SK-N-SH (cell line): ENCODE measurements at regions not wholly inside any gene's neighbourhood (a gene's known extent, or its start where the extent isn't known, plus 50 kb on each side); places are given as distances from the start of the nearest gene placed in this dataset.

Experiments used
- CTCF ChIA-PET: fragments of 300-600, 350-600 bp; formaldehyde crosslinking; extraction: SDS; loops from one replicate; lab custom pipeline; 2021; lab: Yijun Ruan, JAX
- POLR2A ChIA-PET: fragments of 350-600 bp; sonication (Branson Sonifier 250); formaldehyde crosslinking; extraction: SDS; loops from one replicate; lab custom pipeline; 2020; ENCODE audit warnings: antibody characterized with exemption, inconsistent platforms; lab: Yijun Ruan, JAX
- DNase-seq: peaks from one replicate; pipeline ENCODE4 v3.0.0; 2012
- H2AFZ ChIP-seq: fragments of 200-600 bp; sonication (generic); 2 replicates; pipeline ENCODE4 v1.8.1; 2016; ENCODE audit warnings: antibody characterized with exemption, mild to moderate bottlenecking, low read depth
- H3F3A ChIP-seq: fragments of 200-600 bp; sonication (generic); replicated peaks from 2 replicates; pipeline ENCODE3; 2016; ENCODE audit warnings: antibody characterized with exemption, mild to moderate bottlenecking; ENCODE audit not compliant: insufficient read depth
- H3K27ac ChIP-seq, 2 experiments: fragments of 200-500 bp in 1 of 2; fragments of 200-600 bp in 1 of 2; sonication (Bioruptor generic) in 1 of 2; sonication (generic), shearing (Covaris generic) in 1 of 2; 2 replicates each; pipeline versions ENCODE4 v1.5.1 to v1.6.1; 2014 to 2016; ENCODE audit warnings: low read depth in 2 of 2, inconsistent platforms in 1 of 2, low read length in 1 of 2, mild to moderate bottlenecking in 1 of 2, mixed read lengths in 1 of 2
- H3K27me3 ChIP-seq: fragments of 200-600 bp; sonication (generic), shearing (Covaris generic); 2 replicates; pipeline ENCODE4 v1.6.1; 2016; ENCODE audit warnings: mixed run types; ENCODE audit not compliant: insufficient read depth
- H3K36me3 ChIP-seq, 2 experiments: fragments of 200-500 bp in 1 of 2; fragments of 200-600 bp in 1 of 2; sonication (Bioruptor generic) in 1 of 2; sonication (generic) in 1 of 2; replicated peaks in 1 of 2; 2 replicates each; pipeline versions ENCODE3 to v1.5.1; 2014 to 2016; ENCODE audit warnings: low read length in 1 of 2, mild to moderate bottlenecking in 1 of 2; ENCODE audit not compliant: insufficient read depth in 2 of 2, control insufficient read depth in 1 of 2
- H3K4me1 ChIP-seq, 2 experiments: fragments of 200-500 bp in 1 of 2; fragments of 200-600 bp in 1 of 2; sonication (Bioruptor generic) in 1 of 2; sonication (generic), shearing (Covaris generic) in 1 of 2; 2 replicates each; pipeline versions ENCODE4 v1.5.1 to v1.6.1; 2014 to 2016; ENCODE audit warnings: low read depth in 1 of 2, low read length in 1 of 2, mixed run types in 1 of 2; ENCODE audit not compliant: insufficient read depth in 2 of 2, control insufficient read depth in 1 of 2
- H3K4me2 ChIP-seq: fragments of 200-600 bp; sonication (generic), shearing (Covaris generic); 2 replicates; pipeline ENCODE4 v1.6.1; 2017; ENCODE audit warnings: mixed run types
- H3K4me3 ChIP-seq, 2 experiments: fragments of 200-500 bp in 1 of 2; fragments of 200-600 bp in 1 of 2; sonication (Bioruptor generic) in 1 of 2; sonication (generic), shearing (Covaris generic) in 1 of 2; 2 replicates each; pipeline versions ENCODE4 v1.5.1 to v1.8.1; 2014 to 2016; ENCODE audit warnings: low read depth in 2 of 2, inconsistent platforms in 1 of 2, low read length in 1 of 2, mild to moderate bottlenecking in 1 of 2, mixed read lengths in 1 of 2, moderate library complexity in 1 of 2
- H3K79me2 ChIP-seq: fragments of 200-600 bp; sonication (generic); 2 replicates; pipeline ENCODE4 v1.8.1; 2017; ENCODE audit warnings: mild to moderate bottlenecking; ENCODE audit not compliant: insufficient read depth
- H3K9ac ChIP-seq: fragments of 200-600 bp; sonication (generic); 2 replicates; pipeline ENCODE4 v1.6.1; 2017; ENCODE audit warnings: mixed run types
- H3K9me2 ChIP-seq: fragments of 200-600 bp; sonication (generic); 2 replicates; pipeline ENCODE4 v1.6.1; 2017; ENCODE audit warnings: mixed run types
- H3K9me3 ChIP-seq: fragments of 200-600 bp; sonication (generic); 2 replicates; pipeline ENCODE4 v1.6.1; 2017; ENCODE audit warnings: mixed run types, mild to moderate bottlenecking, moderate library complexity
- H4K20me1 ChIP-seq: fragments of 200-600 bp; sonication (generic); 2 replicates; pipeline ENCODE4 v1.6.1; 2017; ENCODE audit warnings: mild to moderate bottlenecking, mixed run types; ENCODE audit not compliant: insufficient read depth
- ELF1 ChIP-seq: IDR thresholded peaks from 2 replicates; pipeline ENCODE4 v1.4.0; 2012
- FOXJ3 ChIP-seq: sonication (generic); formaldehyde crosslinking; IDR thresholded peaks from 2 replicates; pipeline ENCODE4 v1.5.1; 2020; ENCODE audit warnings: mild to moderate bottlenecking, missing genetic modification reagents
- FOXM1 ChIP-seq: IDR thresholded peaks from 2 replicates; pipeline ENCODE4 v1.4.0; 2012; ENCODE audit warnings: low read depth, mild to moderate bottlenecking
- GABPA ChIP-seq: IDR thresholded peaks from 2 replicates; pipeline ENCODE4 v1.4.0; 2012; ENCODE audit warnings: low read depth, mild to moderate bottlenecking
- JUND ChIP-seq: IDR thresholded peaks from 2 replicates; pipeline ENCODE4 v1.4.0; 2012
- MEF2A ChIP-seq: IDR thresholded peaks from 2 replicates; pipeline ENCODE4 v1.4.0; 2012; ENCODE audit warnings: low read depth, borderline replicate concordance
- MXI1 ChIP-seq: IDR thresholded peaks from 2 replicates; pipeline ENCODE4 v1.6.1; 2012; ENCODE audit warnings: mild to moderate bottlenecking, low read depth, low read length, improper control_type of control experiment
- NFIC ChIP-seq: IDR thresholded peaks from 2 replicates; pipeline ENCODE4 v1.4.0; 2012; ENCODE audit warnings: borderline replicate concordance
- NRF1 ChIP-seq: IDR thresholded peaks from 2 replicates; pipeline ENCODE4 v1.6.1; 2012; ENCODE audit warnings: low read depth, mild to moderate bottlenecking, low read length
- POLR2AphosphoS5 ChIP-seq: IDR thresholded peaks from 2 replicates; pipeline ENCODE4 v1.6.1; 2012; ENCODE audit warnings: low read depth, low read length
- RCOR1 ChIP-seq: fragments of 150-350 bp; IDR thresholded peaks from 2 replicates; pipeline ENCODE4 v1.6.1; 2017; ENCODE audit warnings: antibody characterized with exemption, low read length
- RFX5 ChIP-seq: IDR thresholded peaks from 2 replicates; pipeline ENCODE4 v1.6.1; 2012; ENCODE audit warnings: mild to moderate bottlenecking, improper control_type of control experiment, low read length
- RXRA ChIP-seq: IDR thresholded peaks from 2 replicates; pipeline ENCODE4 v1.4.0; 2012; ENCODE audit warnings: low read depth, mild to moderate bottlenecking, borderline replicate concordance
- TAF1 ChIP-seq: IDR thresholded peaks from 2 replicates; pipeline ENCODE4 v1.6.1; 2012; ENCODE audit warnings: low read depth, mild to moderate bottlenecking, low read length, moderate library complexity, borderline replicate concordance
- TCF12 ChIP-seq: IDR thresholded peaks from 2 replicates; pipeline ENCODE4 v1.4.0; 2012
- TEAD4 ChIP-seq: IDR thresholded peaks from 2 replicates; pipeline ENCODE4 v1.4.0; 2012; ENCODE audit warnings: mild to moderate bottlenecking, borderline replicate concordance; ENCODE audit not compliant: insufficient read depth
- YY1 ChIP-seq: IDR thresholded peaks from 2 replicates; pipeline ENCODE4 v1.4.0; 2012; ENCODE audit warnings: low read depth, mild to moderate bottlenecking
- TF ChIP-seq, protein P1 (sequence below): IDR thresholded peaks from 2 replicates; pipeline ENCODE4 v1.4.0; 2012; ENCODE audit warnings: low read depth
- TF ChIP-seq, protein P2 (sequence below): fragments of 150-350 bp; IDR thresholded peaks from 2 replicates; pipeline ENCODE4 v1.6.1; 2017; ENCODE audit warnings: antibody characterized with exemption, low read length, low read depth, borderline replicate concordance
- TF ChIP-seq, protein P3 (sequence below): IDR thresholded peaks from 2 replicates; pipeline ENCODE4 v1.4.0; 2012; ENCODE audit warnings: low read depth, borderline replicate concordance
- TF ChIP-seq, protein P4 (sequence below): fragments of 150-350 bp; IDR thresholded peaks from 2 replicates; pipeline ENCODE4 v1.6.1; 2016; ENCODE audit warnings: mild to moderate bottlenecking, low read depth, low read length

DNA sequence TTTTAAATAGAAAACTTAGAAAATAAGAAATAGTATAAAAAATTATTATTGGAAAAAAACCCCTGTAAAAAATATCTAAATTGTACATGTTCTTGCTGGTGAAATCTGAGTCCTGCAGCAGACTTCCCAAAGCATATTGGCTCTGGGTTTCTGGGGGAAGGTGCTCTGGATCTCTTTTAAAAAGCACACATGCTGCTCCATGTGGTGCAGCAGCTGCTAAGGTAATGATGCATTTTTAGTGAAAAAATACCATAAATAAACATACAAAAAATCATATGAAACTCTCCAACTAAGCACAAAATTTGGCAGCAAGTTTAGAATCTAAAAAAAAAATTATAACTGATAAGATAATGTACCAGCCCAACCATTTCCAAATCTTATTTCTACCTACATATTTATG lies 216.5 kb downstream of the GPD2 start:
- no peaks in the 10 kb centered on the region for H3K79me2 ChIP-seq
- ChIA-PET POLR2A (no interaction called here), CTCF (interaction anchor here (0.7 kb wide), 1 partner anchor 126 kb away, joined by 3 read pairs; no protein-coding TSS in a partner anchor)
- H3K27me3 ChIP-seq = no peaks in the 10 kb centered on the region
- no peak overlapping the region for H3K4me3 ChIP-seq
- no peak for DNase-seq
- H3F3A ChIP-seq = no peaks in the 10 kb centered on the region
- no peaks in the 10 kb centered on the region for H4K20me1 ChIP-seq
- H3K36me3 ChIP-seq = no peaks in the 10 kb centered on the region
- TF ChIP-seq, protein P1, sequence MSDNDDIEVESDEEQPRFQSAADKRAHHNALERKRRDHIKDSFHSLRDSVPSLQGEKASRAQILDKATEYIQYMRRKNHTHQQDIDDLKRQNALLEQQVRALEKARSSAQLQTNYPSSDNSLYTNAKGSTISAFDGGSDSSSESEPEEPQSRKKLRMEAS = no peak
- TF ChIP-seq RFX5 = no peak
- TF ChIP-seq, protein P2, sequence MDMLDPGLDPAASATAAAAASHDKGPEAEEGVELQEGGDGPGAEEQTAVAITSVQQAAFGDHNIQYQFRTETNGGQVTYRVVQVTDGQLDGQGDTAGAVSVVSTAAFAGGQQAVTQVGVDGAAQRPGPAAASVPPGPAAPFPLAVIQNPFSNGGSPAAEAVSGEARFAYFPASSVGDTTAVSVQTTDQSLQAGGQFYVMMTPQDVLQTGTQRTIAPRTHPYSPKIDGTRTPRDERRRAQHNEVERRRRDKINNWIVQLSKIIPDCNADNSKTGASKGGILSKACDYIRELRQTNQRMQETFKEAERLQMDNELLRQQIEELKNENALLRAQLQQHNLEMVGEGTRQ = no peak
- TF ChIP-seq TCF12 = no peak
- TF ChIP-seq MEF2A = no peak
- no peak for TF ChIP-seq FOXM1
- TF ChIP-seq ELF1 = no peak
- no peak for TF ChIP-seq MXI1
- TF ChIP-seq, protein P3, sequence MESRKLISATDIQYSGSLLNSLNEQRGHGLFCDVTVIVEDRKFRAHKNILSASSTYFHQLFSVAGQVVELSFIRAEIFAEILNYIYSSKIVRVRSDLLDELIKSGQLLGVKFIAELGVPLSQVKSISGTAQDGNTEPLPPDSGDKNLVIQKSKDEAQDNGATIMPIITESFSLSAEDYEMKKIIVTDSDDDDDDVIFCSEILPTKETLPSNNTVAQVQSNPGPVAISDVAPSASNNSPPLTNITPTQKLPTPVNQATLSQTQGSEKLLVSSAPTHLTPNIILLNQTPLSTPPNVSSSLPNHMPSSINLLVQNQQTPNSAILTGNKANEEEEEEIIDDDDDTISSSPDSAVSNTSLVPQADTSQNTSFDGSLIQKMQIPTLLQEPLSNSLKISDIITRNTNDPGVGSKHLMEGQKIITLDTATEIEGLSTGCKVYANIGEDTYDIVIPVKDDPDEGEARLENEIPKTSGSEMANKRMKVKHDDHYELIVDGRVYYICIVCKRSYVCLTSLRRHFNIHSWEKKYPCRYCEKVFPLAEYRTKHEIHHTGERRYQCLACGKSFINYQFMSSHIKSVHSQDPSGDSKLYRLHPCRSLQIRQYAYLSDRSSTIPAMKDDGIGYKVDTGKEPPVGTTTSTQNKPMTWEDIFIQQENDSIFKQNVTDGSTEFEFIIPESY = no peak
- TF ChIP-seq POLR2AphosphoS5 = no peak
- TF ChIP-seq, protein P4, sequence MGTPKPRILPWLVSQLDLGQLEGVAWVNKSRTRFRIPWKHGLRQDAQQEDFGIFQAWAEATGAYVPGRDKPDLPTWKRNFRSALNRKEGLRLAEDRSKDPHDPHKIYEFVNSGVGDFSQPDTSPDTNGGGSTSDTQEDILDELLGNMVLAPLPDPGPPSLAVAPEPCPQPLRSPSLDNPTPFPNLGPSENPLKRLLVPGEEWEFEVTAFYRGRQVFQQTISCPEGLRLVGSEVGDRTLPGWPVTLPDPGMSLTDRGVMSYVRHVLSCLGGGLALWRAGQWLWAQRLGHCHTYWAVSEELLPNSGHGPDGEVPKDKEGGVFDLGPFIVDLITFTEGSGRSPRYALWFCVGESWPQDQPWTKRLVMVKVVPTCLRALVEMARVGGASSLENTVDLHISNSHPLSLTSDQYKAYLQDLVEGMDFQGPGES = no peak
- no peak for TF ChIP-seq NFIC
- no peak for TF ChIP-seq RCOR1
- H3K9ac ChIP-seq = no peak overlapping the region
- no peaks in the 10 kb centered on the region for H3K9me2 ChIP-seq
- no peak overlapping the region for H3K4me2 ChIP-seq
- no peaks in the 10 kb centered on the region for H3K4me1 ChIP-seq
- no peak overlapping the region for H2AFZ ChIP-seq
- H3K9me3 ChIP-seq = no peaks in the 10 kb centered on the region
- no peak overlapping the region for H3K27ac ChIP-seq

DNA sequence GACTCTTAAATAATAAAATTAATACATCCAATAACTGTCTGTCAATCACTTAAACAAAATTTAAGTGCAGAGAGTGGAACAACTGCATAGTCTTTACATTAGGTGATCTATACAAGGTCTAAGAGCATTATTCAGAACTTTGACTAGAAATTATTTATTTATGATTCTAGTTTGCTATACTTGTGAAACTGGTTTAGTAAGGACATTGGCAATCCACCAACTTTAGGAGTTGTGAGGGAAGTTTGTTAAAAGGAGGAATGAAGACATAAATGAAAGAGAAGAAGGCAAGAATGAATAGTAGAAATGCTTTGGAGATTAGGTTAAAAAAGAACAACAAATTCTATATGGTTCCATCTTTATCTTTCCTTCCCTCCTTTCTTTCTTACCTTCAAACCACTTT lies 217.5 kb downstream of the GPD2 start:
- POLR2A ChIA-PET = no interaction called here
- no peaks in the 10 kb centered on the region for H3K9me3 ChIP-seq
- H2AFZ ChIP-seq = no peak overlapping the region
- no peaks in the 10 kb centered on the region for H3F3A ChIP-seq
- H3K27me3 ChIP-seq = no peaks in the 10 kb centered on the region
- no peak overlapping the region for H3K9ac ChIP-seq
- no peak overlapping the region for H3K27ac ChIP-seq
- H3K4me2 ChIP-seq = no peak overlapping the region
- CTCF ChIA-PET = no interaction called here
- H3K4me1 ChIP-seq = no peaks in the 10 kb centered on the region
- no peaks in the 10 kb centered on the region for H3K9me2 ChIP-seq
- no peaks in the 10 kb centered on the region for H4K20me1 ChIP-seq
- TF ChIP-seq FOXM1 = no peak
- TF ChIP-seq TEAD4 = no peak
- no peak for TF ChIP-seq GABPA
- no peak for TF ChIP-seq TCF12
- TF ChIP-seq JUND = no peak
- TF ChIP-seq NRF1 = no peak
- TF ChIP-seq TAF1 = no peak
- no peak for TF ChIP-seq RXRA
- no peak for TF ChIP-seq YY1
- TF ChIP-seq FOXJ3 (CRISPR knock-in tag) = no peak
- no peaks in the 10 kb centered on the region for H3K36me3 ChIP-seq
- no peak overlapping the region for H3K4me3 ChIP-seq
- no peaks in the 10 kb centered on the region for H3K79me2 ChIP-seq
- DNase-seq = no peak
